Activated CD8-positive, alpha-beta memory T cell treated with anti-CD3 and anti-CD28 coated beads, Interleukin-2, amount 50 U/mL, for 24 hours (primary cell): ENCODE measurements at regions not wholly inside any gene's neighbourhood (a gene's known extent, or its start where the extent isn't known, plus 50 kb on each side); places are given as distances from the start of the nearest gene placed in this dataset.

Experiments
- DNase-seq: peaks from one replicate; pipeline ENCODE4 v3.0.0-alpha.2; 2020; ENCODE audit errors: extremely low read depth

- DNase-seq, result no peak
These were observed 61.7 kb upstream of the CDIN1 start for GRCh38 chr15:36517758-36518157.

DNA sequence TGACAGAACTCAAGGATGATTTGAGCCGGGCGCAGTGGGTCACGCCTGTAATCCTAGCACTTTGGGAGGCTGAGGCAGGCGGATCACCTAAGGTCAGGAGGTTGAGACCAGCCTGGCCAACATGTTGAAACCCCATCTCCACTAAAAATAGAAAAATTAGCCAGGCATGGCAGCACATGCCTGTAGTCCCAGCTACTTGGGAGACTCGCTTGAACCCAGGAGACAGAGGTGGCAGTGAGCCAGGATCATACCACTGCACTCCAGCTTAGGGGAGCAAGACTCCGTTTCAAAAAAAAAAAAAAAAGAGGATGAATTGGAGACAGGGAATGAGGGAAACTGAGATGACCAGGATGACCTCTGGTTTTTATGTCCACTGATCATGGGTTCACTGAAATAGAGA lies 60.4 kb upstream of the CDIN1 start:
- no peak for DNase-seq

DNA sequence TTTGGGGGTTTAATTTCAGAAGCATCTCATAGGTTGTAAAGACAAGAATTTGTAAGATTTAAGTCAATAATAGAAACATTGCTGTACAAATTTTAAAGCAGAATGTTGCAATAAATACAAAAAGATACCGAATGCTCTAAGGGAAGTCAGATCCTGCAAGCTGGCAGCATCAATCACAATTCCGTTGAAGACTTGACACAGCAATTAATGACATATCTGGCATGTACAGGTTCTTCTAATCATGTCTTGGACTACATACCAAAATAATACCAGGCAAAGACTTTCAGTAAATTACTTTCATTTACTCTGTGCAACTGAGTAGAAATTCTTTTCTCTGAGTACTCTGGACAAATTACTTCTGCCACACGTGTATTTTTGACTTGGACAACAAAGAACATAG lies 54.0 kb upstream of the CDIN1 start:
- DNase-seq, result no peak

DNA sequence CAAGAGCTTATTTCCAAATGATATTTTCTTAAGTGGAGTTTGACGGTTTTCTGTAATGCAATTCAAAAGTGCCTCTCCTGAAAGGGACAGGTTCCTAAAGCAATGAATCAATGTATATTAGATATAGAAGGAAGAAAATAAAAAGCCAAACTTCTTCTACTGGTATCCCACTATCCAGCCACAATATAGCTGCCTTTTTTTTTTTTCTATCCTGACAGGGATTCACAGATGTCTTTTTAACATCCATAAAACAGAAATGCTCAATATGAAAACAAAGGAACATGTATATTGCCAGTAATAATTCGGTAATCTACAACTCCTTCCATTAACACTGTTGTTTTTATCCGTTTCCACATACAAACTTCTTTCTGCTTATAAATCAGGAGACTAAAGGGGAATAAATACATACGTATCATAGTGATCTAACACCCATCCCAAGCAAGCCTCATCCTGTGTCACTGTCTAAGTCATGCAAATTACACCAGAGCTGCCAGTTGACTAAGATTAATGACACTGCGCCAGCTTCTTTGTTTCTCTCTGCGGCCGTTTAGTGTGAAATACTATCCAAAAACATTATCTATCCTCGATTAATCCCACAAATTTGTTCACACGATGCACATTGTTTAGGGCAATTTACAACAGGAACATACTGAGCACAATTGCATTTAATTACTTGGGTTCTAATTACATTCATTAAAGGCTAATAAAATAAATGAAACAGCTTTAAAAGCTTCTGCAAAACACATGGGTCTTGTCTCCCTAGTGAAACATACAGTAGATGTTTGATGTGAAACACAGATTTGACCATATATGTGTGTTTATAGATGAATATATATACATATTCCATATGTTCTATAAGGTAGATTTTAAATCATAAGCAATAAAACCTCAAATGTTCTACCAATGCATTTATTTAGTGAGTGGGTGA lies 51.9 kb upstream of the CDIN1 start:
- DNase-seq, result no peak

DNA sequence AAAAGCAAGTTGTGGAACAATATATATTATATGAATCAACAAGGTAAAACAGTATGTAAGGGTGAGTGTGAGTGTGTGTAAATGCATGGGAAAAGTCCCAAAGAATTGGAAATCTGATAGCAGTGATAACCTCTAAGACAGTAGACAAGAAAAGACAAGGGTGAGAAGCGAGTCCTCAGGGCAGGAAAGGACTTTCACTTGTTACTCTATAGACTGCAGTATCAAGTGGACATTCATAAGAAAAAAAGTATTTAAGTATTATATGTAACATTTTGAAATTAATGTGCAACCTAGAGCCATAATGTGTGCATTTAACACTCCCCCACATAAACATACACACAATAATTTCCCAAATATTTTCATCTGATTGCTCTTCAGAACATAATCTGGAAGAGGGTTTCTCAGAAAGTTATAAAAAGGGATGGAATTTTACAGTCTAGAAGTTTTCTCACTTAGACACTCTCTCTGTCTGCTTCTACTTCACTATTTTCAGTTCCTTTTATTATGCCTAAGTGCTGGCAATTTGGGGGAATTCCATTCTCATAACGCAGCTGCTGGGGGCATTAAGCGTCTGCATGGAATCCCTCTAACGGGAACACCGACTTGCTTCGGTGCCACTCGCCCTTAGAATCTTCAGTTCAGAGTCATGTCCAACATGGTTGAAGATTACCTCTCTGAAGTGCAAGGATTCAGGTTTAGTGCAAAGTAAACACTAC lies 50.0 kb upstream of the CDIN1 start:
- DNase-seq, result no peak
